ENCODE measurements at regions not wholly inside any gene's neighbourhood (a gene's known extent, or its start where the extent isn't known, plus 50 kb on each side); places are given as distances from the start of the nearest gene placed in this dataset.
"Not testable (repeated sequence)": the region's sequence is repeated elsewhere in the genome, so short reads cannot be mapped to it uniquely, and the experiment has no call there.

DNA sequence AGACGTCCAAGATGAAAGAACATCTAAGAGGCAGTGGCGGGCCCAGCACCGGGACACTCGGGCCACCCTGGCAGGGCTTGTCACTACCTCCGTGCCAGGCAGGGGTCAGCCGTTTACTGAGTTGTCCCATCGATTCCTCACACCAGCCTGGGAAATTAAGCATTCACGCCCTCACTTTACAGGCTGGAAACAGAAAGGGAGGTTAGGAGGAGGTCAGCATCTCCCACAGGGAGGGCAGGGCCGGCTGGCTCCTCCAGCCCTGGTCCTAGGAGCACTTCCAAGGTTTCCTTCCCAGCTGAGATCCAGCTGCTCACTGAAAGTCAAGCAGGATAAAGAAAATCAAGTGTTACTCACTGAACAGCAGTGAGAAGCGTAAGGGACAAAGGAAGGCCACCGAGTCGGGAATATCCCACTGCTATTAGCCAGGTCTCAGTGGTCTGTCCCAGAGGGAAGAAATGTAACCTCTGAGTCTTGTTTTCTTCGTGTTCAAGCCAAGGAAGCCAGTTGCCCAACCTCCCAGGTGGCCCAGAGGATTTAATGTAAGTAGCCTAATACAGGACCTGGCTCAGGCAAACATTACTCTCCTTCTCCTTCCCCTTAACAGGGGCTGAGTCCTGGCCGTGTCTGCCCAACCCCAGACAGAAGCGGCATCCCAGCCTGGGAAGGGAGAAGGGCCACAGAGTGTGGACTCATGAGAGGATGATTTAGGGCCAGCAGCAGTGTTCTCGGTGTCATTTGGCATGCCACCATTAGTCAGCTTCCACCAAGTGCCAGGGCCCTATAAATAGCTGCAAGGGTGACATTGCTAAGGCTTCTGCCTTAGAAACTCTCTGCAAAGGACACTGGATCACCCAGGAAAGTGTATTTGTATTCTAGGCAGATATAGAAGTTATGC, 203.1 kb upstream of the GALNT2 start:
- DNase-seq: no peak

DNA sequence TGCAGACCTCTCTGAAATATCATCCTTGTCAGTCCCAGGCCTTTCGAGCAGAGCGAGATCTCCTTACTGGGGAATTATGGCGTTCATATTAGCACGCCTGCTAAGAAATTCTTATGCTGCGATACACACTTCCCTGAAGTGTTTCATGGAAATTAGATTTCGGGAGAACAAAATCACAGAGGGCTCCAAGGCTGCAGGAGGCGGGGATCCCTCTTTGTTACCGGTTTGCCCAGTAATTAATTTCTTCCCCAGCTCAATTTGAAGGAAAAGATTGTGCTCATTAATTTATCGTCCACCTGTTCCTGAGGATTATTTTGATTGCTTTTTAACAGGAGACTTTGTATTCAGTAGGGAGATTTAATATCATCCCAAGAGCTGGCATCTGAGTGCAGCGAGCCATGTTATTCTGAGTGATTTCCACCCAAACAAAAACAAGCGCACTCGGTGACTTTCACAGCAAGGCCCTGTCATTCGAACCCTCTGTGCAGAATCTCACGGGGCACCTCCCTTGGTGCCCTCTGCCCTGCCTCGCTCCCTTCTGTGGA, 202.3 kb upstream of the GALNT2 start:
- DNase-seq: no peak

DNA sequence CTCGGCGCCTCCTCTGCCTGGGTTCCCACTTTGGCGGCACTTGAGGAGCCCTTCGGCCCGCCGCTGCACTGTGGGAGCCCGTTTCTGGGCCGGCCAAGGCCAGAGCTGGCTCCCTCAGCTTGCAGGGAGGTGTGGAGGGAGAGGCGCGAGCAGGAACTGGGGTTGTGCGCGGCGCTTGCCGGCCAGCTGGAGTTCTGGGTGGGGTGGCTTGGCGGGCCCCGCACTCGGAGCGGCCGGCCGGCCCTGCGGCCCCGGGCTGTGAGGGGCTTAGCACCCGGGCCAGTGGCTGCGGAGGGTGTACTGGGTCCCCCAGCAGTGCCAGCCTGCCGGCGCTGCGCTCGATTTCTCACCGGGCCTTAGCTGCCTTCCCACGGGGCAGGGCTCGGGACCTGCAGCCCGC, 201.7 kb upstream of the GALNT2 start:
- not testable (repeated sequence) for DNase-seq

DNA sequence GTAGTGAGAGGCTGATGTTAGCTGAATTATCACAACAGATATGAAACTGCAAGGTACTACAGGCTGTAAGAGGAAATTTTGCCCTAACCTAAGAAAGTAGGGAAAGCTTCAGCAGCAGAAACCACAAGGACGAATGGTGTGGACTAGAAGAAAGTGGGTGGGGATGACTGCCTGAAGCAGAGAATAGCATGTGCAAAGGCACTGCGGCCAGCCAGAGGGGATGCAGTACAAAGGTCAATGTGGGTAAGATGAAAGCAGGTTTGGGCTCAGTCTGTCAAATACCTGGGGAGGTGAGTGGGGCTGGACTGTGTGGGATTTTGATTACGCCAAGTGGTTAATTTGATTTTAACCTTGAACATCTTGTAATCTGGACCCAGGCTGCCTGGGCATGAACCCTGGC, 199.3 kb upstream of the GALNT2 start:
- DNase-seq: no peak

DNA sequence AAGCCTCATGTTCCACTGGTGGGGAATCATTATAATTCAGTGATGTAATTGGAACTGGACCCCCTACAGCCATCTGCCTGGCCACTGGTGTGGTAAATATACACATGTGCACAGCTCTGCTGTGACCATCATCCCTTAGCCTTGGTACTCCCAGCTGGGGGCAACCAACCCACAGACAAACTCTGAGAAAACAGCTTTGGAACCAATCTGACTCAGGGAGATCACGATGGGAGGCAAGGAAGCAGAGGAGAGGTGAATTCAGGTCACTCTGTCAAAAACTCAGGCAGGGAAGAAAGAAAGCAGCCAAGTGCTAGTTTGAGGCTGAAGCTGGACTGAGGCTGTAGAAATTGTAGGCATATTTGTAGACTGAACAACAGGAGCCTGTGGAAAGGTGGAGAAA, 197.8 kb upstream of the GALNT2 start:
- no peak for DNase-seq

- no peak for DNase-seq
Measured at GRCh38 chr1:229869687-229870086, 197.4 kb upstream of the GALNT2 start.

DNA sequence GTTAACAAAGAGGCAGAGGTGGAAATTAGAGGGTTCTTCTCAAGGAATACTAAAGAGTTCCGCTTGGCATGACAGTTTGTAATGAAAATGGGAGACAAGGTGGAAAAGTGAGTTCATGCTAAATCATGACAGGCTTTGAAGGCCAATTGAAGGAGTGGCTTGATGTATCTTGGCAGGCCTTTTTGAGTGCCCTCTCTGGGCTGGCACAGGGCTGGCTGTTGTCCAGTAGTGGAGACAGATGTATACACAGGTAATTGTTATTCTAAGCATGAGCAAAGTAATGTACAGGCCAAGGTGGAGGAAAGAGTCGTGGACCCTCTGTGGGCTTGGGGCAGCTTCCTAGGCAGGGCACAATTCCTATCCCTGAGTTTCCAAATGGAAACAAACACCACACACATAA, 196.7 kb upstream of the GALNT2 start:
- DNase-seq: no peak

GRCh38 chr1:229871078-229871676, 195.9 kb upstream of the GALNT2 start:
- DNase-seq: no peak

GRCh38 chr1:229874136-229874535, 192.9 kb upstream of the GALNT2 start:
- DNase-seq: no peak

DNA sequence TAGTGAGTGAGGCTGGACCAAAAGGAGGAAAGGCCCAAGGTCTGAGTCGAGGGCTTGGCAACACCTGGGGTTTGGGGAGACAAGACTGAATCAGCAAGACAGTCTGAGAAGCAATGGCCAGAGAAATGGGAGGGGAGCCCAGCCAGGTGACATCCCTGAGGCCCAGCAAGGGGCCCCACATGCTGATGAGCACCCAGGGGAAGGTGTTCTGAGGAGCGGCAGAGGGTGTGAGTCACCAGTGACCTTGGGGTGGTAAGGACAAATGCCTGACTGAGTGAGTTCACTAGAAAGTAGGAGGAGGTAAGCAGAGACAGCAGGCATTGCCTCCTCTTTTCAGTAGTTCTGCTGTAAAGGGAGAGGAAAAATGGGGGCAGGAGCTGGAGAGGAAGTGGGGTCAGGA, 192.4 kb upstream of the GALNT2 start:
- no peak for DNase-seq

DNA sequence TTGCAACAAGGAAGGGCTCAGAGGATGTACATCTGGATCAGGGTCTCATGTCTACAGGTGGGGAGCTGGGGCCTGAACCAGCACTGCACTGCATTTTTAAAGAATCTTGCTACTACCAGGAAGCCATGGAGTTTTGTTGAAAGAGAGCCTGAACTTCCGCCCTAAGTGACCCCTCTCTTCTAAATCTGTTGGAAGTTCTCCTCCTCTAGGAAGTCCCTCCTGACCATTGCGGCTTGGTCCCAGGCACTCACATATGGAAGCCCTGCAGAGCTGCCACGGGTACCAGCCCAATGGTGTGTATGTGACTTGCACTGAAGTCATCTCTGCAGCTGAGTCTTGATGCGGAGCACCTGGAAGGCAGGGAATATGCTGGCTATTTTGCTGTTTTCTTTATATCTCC, 192.0 kb upstream of the GALNT2 start:
- DNase-seq: no peak

DNA sequence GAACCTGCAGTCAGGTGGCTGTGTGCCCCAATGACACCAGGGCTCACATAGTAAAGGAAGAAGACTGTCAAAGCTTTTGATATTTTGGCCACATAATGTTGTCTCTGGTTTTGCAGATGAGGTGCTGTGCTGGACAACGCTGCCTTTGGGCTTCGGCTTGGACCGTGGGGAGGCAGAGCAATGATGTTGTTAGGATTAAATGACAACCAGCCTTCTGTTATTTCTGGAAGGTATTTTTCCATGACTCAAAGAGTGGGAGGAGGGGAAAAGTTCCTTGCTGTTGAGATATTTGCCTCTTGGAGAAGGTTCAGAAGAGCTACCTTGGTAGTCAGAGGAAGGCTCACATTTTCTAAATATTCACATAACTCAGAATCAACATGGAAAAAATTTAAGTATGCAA, 187.3 kb upstream of the GALNT2 start:
- DNase-seq: no peak

- DNase-seq: no peak
Measured at GRCh38 chr1:229880271-229881170, 186.5 kb upstream of the GALNT2 start.

DNA sequence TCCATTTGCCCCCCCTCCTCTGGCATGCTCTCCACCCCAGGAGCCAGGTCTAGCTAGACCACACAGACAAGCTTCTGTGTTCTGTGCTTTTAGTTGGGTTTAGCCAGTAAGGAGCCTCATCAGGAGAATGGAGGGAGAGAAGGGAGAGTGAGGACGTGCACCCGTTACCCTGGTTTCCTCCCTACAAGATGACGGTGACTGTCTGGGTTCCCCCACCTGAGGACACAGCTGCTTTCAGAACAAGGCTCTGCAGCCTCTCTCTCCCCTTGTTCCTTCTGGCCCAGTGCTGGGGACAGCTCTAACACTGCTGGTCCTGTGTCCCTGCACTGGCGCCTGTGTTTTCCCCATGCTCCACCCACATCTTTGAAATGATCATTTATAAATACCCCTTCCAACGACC, 184.4 kb upstream of the GALNT2 start:
- no peak for DNase-seq

DNA sequence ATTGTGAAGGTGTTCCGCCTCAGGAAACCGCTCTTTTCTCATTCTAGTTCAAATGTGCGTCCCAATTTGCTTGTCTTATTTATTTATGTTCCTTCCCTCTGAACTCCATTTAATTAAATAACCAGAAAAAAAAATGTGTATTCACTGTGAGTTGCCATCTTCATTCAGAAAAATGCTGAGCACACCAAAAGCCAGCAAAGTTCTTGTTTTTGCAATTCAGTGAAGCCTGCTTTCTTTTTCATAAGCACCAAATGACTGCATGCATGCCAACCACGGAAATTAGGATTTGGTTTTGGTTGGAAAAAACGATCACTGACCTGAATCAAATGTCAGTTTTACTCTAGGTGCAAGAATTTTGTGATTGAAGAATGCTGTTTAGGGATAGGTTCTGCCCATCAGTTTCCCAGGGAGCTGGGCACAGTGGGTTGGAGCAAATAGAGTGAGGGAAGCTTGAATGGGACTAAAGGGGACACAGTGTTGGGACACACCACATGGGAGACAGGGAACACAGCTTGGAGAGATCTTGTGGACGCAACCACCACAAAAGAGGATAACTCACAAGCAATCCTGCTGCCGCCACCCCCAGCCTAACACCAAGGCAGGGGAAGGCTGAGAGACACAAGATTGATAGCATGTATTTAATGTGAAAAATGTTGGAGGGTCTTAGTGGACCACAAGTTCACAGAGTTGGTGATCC, 183.4 kb upstream of the GALNT2 start:
- no peak for DNase-seq

DNA sequence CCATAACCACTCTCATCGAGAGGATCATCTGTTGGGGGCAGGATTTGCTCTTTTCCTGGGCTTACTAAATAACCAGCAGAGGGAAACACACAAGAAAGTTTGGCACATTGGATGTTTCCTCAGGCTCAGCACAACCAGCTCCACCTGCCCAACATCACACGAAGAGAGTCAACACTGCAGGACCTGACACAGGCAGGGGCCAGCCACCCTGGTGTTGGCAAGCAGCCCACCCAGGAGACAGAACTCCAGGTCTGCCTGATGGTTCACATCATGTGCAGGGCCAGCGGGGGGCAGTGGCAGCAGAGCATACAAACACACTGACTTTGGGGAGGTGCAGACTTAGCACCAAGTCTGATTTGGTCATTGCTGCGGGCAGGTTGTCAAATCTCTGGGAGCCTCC, 182.3 kb upstream of the GALNT2 start:
- no peak for DNase-seq

DNA sequence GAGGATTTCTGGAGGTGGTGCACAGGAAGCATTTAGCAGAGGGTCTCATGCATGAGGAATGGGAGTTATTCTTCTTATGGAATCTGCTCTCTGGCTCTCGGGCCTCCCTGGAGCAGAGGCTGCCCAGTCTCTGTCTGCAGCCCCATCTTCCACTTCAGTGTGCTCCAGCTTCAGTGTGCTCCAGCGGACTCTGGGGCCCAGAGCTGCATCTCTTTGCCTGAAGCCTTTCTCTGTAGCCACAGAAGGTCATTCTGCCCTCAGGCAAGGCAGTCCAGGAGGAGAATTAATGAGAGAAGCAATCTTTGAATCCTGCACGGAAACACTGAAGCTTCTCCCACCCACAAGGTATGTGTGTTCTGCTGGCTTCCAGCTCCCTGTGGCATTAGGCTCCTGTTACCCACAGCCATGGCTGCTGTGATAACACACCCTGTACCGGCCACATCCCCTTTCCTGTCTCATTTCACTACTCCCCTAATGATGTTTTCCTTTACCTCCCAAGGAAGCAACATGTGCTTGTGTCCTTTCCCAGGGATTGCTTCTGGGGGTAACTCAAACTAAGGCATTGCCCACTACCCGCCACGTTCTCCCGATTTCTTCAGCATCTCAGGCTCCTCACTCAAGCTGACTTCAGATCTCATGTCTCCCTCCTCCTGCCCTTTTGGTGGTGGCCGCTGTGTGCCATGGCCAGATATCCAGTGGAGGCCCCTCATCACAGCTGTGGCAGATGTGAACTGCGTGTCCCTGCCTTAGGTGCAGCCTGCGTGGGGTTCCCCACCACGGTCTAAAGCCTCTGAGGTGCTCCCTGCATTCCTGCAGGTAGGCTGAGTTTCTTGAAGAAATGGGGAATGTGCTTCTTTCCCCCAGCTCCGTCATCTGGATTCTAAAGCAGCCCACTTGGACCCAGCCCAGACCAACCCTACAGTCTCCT, 181.2 kb upstream of the GALNT2 start:
- DNase-seq: no peak

GRCh38 chr1:229886636-229887035, 180.4 kb upstream of the GALNT2 start:
- no peak for DNase-seq

GRCh38 chr1:229887043-229887822, 179.8 kb upstream of the GALNT2 start:
- DNase-seq: no peak

- no peak for DNase-seq
Measured at GRCh38 chr1:229888157-229888556, 178.9 kb upstream of the GALNT2 start.

GRCh38 chr1:229888561-229889001, 178.5 kb upstream of the GALNT2 start:
- no peak for DNase-seq

Data from activated T-cell treated with anti-CD3 and anti-CD28 coated beads for 4 hours (primary cell).